K562 (cell line): ENCODE measurements at regions not wholly inside any gene's neighbourhood (a gene's known extent, or its start where the extent isn't known, plus 50 kb on each side); places are given as distances from the start of the nearest gene placed in this dataset.

Source experiments
- ATAC-seq: fragments of 200-7000 bp; cut with Tn5 transposase; 3 replicates; pipeline ENCODE4 v1.9.1; 2020; ENCODE audit warnings: moderate library complexity
- BruUV-seq: library from RNA; stranded (reverse); fragments of 400-500 nt; replicated peaks from 2 replicates; lab custom pipeline; 2021; lab: Mats Ljungman, UMichigan
- CTCF ChIA-PET: fragments of 300-600 bp; formaldehyde crosslinking; extraction: SDS; loops from one replicate; lab custom pipeline; 2021; ENCODE audit warnings: low intra/inter-chr PET ratio; lab: Yijun Ruan, JAX
- POLR2A ChIA-PET: fragments of 300-600, 350-650 bp; sonication (Branson Sonifier 250); formaldehyde crosslinking; extraction: SDS; loops from one replicate; lab custom pipeline; 2021; ENCODE audit warnings: antibody characterized with exemption, inconsistent platforms; lab: Yijun Ruan, JAX
- DNase-seq, 4 experiments: peaks; one replicate each; pipeline versions ENCODE4 v3.0.0 to v3.0.0-alpha.2; 2011 to 2018; ENCODE audit warnings: low spot score in 3 of 4, mixed read lengths in 3 of 4; ENCODE audit errors: extremely low read depth in 1 of 4
- FAIRE-seq: peaks from 2 replicates; lab custom pipeline; 2011; peaks lifted over from hg19 to GRCh38; lab: Jason Lieb, UNC
- H2AFZ ChIP-seq: 2 replicates; pipeline ENCODE4 v1.6.0; 2011; ENCODE audit warnings: low read depth, low read length, control low read depth, inconsistent platforms
- H3K27ac ChIP-seq: fragments of 200-600 bp; 3 replicates; pipeline ENCODE4 v1.8.0; 2011; ENCODE audit warnings: low read depth, mild to moderate bottlenecking, control low read depth, inconsistent platforms, low read length, moderate library complexity, mixed read lengths; ENCODE audit errors: extremely low read depth
- H3K27me3 ChIP-seq, 2 experiments: fragments of 300-600 bp in 1 of 2; 2 replicates in 1 of 2; 3 replicates in 1 of 2; pipeline versions ENCODE4 v1.6.0 to v1.8.0; 2011; ENCODE audit warnings: inconsistent platforms in 2 of 2, low read length in 2 of 2, mild to moderate bottlenecking in 1 of 2, mixed read lengths in 1 of 2, moderate library complexity in 1 of 2; ENCODE audit not compliant: control insufficient read depth in 2 of 2, insufficient read depth in 2 of 2
- H3K36me3 ChIP-seq: fragments of 300-600 bp; 3 replicates; pipeline ENCODE4 v1.8.0; 2011; ENCODE audit warnings: mild to moderate bottlenecking, low read length, inconsistent platforms; ENCODE audit not compliant: control insufficient read depth, insufficient read depth
- H3K4me1 ChIP-seq, 2 experiments: fragments of 200-600 bp in 1 of 2; replicated peaks in 1 of 2; 2 replicates in 1 of 2; 3 replicates in 1 of 2; pipeline versions ENCODE4 v1.5.1 to v1.8.0; 2011; ENCODE audit warnings: inconsistent platforms in 2 of 2, low read length in 2 of 2, mild to moderate bottlenecking in 1 of 2, mixed read lengths in 1 of 2, moderate library complexity in 1 of 2; ENCODE audit not compliant: control insufficient read depth in 2 of 2, insufficient read depth in 2 of 2
- H3K4me2 ChIP-seq: 2 replicates; pipeline ENCODE4 v1.6.1; 2011; ENCODE audit warnings: low read length, control low read depth, inconsistent platforms, mixed read lengths; ENCODE audit not compliant: insufficient read depth
- H3K4me3 ChIP-seq: fragments of 200-600 bp; sonication (generic), shearing (Covaris generic); 2 replicates; pipeline ENCODE4 v1.5.1; 2016; ENCODE audit warnings: control low read depth, inconsistent platforms
- H3K79me2 ChIP-seq: fragments of 200-600 bp; 3 replicates; pipeline ENCODE4 v1.8.0; 2011; ENCODE audit warnings: low read length, inconsistent platforms; ENCODE audit not compliant: control insufficient read depth, insufficient read depth
- H3K9ac ChIP-seq, 2 experiments: 2 replicates each; pipeline versions ENCODE4 v1.6.0 to v1.6.1; 2011; ENCODE audit warnings: low read depth in 2 of 2, low read length in 2 of 2, control low read depth in 1 of 2, inconsistent platforms in 1 of 2, mild to moderate bottlenecking in 1 of 2, mixed read lengths in 1 of 2; ENCODE audit not compliant: insufficient read depth in 1 of 2
- H3K9me1 ChIP-seq: one replicate; pipeline ENCODE4 v1.6.0; 2011; ENCODE audit warnings: inconsistent platforms, mild to moderate bottlenecking, low read length, moderate library complexity; ENCODE audit not compliant: control insufficient read depth, insufficient read depth
- H3K9me3 ChIP-seq: replicated peaks from 2 replicates; pipeline ENCODE4 v1.5.1; 2011; ENCODE audit warnings: low read depth, low read length, inconsistent platforms; ENCODE audit not compliant: control insufficient read depth, insufficient read depth
- H4K20me1 ChIP-seq: replicated peaks from 2 replicates; pipeline ENCODE4 v1.6.1; 2011; ENCODE audit warnings: low read length, inconsistent platforms, mixed read lengths; ENCODE audit not compliant: control insufficient read depth, insufficient read depth
- FOSL1 ChIP-seq: fragments of 200-800 bp; sonication (Bioruptor generic); conservative IDR thresholded peaks from 2 replicates; pipeline ENCODE4 v1.6.1; 2016; ENCODE audit warnings: missing genetic modification characterization, missing compliant biosample characterization
- FOXK2 ChIP-seq, 2 experiments: fragments of 450-650 bp; IDR thresholded peaks in 1 of 2; conservative IDR thresholded peaks in 1 of 2; 2 replicates each; pipeline ENCODE4 v1.6.1; 2016; ENCODE audit warnings: low read depth in 2 of 2, mild to moderate bottlenecking in 1 of 2
- RAD21 ChIP-seq, 2 experiments: fragments of 250-450 bp in 1 of 2; fragments of 450-650 bp in 1 of 2; sonication (Bioruptor Pico) in 1 of 2; formaldehyde crosslinking in 1 of 2; IDR thresholded peaks in 1 of 2; conservative IDR thresholded peaks in 1 of 2; 2 replicates each; pipeline versions ENCODE4 v1.4.0 to v1.8.0; 2020 to 2022; ENCODE audit warnings: mild to moderate bottlenecking in 2 of 2, moderate library complexity in 1 of 2
- RBFOX2 ChIP-seq: fragments of 200-400 bp; formaldehyde crosslinking; IDR thresholded peaks from 2 replicates; pipeline ENCODE4 v1.6.1; 2017; ENCODE audit warnings: low read depth, mild to moderate bottlenecking, low read length, moderate library complexity
- WGBS: fragments of 100-300 bp; shearing (Covaris generic); methylation state at CpG from one replicate; pipeline ENCODE4 v1.1.6; 2016; ENCODE audit warnings: low coverage, mixed read lengths; ENCODE audit not compliant: insufficient coverage; ENCODE audit errors: missing lambda C conversion rate; 5-methylcytosine and 5-hydroxymethylcytosine counted together
- in situ Hi-C: fragments of 300-500 bp; cut with MboI; formaldehyde crosslinking; loops from 4 replicates; pipeline ENCODE4 v1.15.0; 2018; ENCODE audit warnings: inconsistent platforms, mixed read lengths
- intact Hi-C: fragments of 100-400 bp; cut with micrococcal nuclease; formaldehyde crosslinking; loops from 2 replicates; pipeline ENCODE4 v1.14.2; 2022

- no peak overlapping the region for H2AFZ ChIP-seq
- BruUV-seq = no TSS peak
- no peaks in the 10 kb centered on the region for H3K9me1 ChIP-seq
- H4K20me1 ChIP-seq = no peaks in the 10 kb centered on the region
- intact Hi-C loops (no loop called here), in situ Hi-C loops (no loop called here)
- no peaks in the 10 kb centered on the region for H3K79me2 ChIP-seq
- FAIRE-seq = no peak
- ChIA-PET POLR2A (no interaction called here), CTCF (no interaction called here)
- H3K27ac ChIP-seq = no peak overlapping the region
- H3K4me3 ChIP-seq = no peak overlapping the region
- no peak overlapping the region for H3K9ac ChIP-seq
- no peaks in the 10 kb centered on the region for H3K36me3 ChIP-seq
- no peak overlapping the region for H3K4me2 ChIP-seq
- H3K27me3 ChIP-seq = no peaks in the 10 kb centered on the region; a peak in 1 of 5 replicates
- no peak for DNase-seq
- H3K4me1 ChIP-seq = no peaks in the 10 kb centered on the region
- H3K9me3 ChIP-seq = no peaks in the 10 kb centered on the region
- TF ChIP-seq FOXK2 (conservative IDR thresholded peaks at IDR 0.05 in 1 of 2, IDR thresholded peaks at IDR 0.05 in 1 of 2; ENCODE audit: low read depth in 2 of 2) (no peak), RBFOX2 (no peak), FOSL1 (tag) (no peak)
- WGBS = 2% methylated on average over 9 of the region's 9 CpGs
- ATAC-seq = no peak
Measured at GRCh38 chr15:31782016-31782783, 248.1 kb upstream of the CHRNA7 start.

GRCh38 chr15:31782951-31783350 lies 247.4 kb upstream of the CHRNA7 start:
- Histone ChIP-seq H3K9ac (no peak overlapping the region), H3K4me3 (no peak overlapping the region), H3K4me2 (no peak overlapping the region), H3K9me3 (no peaks in the 10 kb centered on the region), H3K9me1 (no peaks in the 10 kb centered on the region), H3K27ac (no peak overlapping the region), H3K4me1 (no peaks in the 10 kb centered on the region), H2AFZ (no peak overlapping the region), H3K36me3 (no peaks in the 10 kb centered on the region), H4K20me1 (no peaks in the 10 kb centered on the region), H3K79me2 (no peaks in the 10 kb centered on the region), H3K27me3 (no peaks in the 10 kb centered on the region; a peak in 1 of 5 replicates)
- intact Hi-C loops = no loop called here
- FAIRE-seq (no peak), DNase-seq (no peak), ATAC-seq (no peak)
- WGBS = 0% methylated on average over 3 of the region's 3 CpGs
- in situ Hi-C loops = no loop called here
- no peak for TF ChIP-seq RAD21 (CRISPR knock-in tag; conservative IDR thresholded peaks at IDR 0.05 in 1 of 2, IDR thresholded peaks at IDR 0.05 in 1 of 2)
- POLR2A ChIA-PET = no interaction called here
- CTCF ChIA-PET = no interaction called here
- no TSS peak for BruUV-seq
